ENCODE measurements at regions not wholly inside any gene's neighbourhood (a gene's known extent, or its start where the extent isn't known, plus 50 kb on each side); places are given as distances from the start of the nearest gene placed in this dataset.

DNA sequence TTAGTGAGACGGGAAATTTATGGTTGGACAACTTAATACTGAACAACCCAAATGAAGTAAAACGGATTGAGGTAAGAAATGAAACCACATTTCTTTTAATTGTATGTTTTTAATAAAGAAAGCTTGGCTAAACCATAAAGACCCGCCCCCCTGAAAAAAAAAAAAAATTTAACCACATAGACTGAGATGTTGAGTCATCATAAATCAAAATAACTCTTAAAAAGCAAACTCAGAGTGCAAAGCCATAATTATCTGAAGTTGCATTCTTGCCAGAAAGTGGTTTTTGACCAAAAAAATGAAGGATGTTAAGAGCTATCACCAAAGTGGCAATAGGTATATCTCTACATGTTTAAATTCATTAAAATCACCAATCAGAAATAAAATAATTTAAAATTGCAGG lies 101.8 kb upstream of the COL21A1 start:
- ATAC-seq, result no peak
- Mint-ChIP-seq H3K27ac (no peak overlapping the region), H3K36me3 (ENCODE audit: low read depth) (no peaks in the 10 kb centered on the region), H3K4me3 (no peak overlapping the region), H3K27me3 (peaks cover 20% of the 10 kb centered on the region), H3K4me1 (no peaks in the 10 kb centered on the region)
- no peaks in the 10 kb centered on the region for H3K9me3 ChIP-seq (ENCODE audit: control insufficient read depth, low read length, poor library complexity, severe bottlenecking)
- DNase-seq, result no peak

DNA sequence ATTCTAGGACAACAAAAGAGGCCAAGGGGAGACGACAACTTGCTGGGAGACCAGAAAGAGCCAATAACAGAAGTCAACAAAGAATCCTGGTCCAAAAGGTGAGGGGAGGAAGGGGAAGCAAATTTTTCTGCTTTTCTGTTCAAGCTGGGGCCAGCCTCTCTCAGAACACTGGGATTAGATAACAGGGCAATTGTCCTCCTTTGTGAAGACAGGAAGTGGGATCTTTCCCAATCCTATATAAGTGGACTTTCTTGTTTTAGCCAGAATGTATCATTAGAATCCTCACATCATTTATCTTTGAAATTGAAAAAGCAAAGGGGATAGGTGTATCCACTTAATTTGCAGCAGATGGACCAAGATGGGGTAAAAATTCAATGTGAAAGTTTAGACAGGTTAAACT lies 101.2 kb upstream of the COL21A1 start:
- Mint-ChIP-seq H3K27ac (no peak overlapping the region), H3K4me1 (no peaks in the 10 kb centered on the region), H3K4me3 (no peak overlapping the region), H3K36me3 (ENCODE audit: low read depth) (no peaks in the 10 kb centered on the region), H3K27me3 (peaks cover 20% of the 10 kb centered on the region)
- no peak for DNase-seq
- no peaks in the 10 kb centered on the region for H3K9me3 ChIP-seq (ENCODE audit: control insufficient read depth, low read length, poor library complexity, severe bottlenecking)
- no peak for ATAC-seq

DNA sequence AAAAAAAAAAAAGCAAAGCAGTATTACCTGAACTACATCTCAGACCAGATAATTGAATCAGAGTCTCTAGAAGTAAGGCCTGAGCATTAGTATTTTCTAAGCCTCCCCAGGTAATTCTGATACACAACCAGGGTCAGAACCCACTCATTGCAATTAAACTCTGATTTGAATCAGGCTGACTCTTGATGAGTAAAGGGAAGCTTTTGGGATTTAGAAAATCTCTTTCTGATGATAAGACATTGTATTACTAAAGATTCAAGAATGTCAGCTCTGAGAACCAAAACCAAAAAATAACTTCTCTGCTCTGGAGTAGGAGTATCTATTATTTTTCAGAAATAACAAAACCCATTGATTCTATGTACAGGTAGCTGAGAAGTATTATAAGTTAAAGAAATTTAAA lies 100.1 kb upstream of the COL21A1 start:
- no peak for DNase-seq

DNA sequence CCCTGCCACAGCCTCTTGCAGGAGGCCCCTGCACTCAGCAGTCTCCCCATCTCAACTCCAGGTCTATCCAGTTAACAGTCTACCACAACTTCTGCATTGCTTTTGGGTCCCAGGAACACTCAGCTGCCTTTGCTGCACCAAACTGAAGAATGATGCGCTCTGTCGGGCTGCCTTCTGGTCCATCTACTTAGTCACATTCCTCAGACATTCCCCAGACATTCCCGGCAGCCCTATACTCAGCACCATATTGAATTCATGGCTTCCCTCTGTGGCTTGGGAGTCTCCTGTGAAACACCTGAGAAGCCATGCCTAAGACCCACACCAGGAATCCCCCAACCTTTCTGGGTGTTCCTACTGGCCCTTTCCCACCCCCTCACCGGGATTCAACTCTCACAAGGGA lies 99.6 kb upstream of the COL21A1 start:
- no peak for ATAC-seq
- no peaks in the 10 kb centered on the region for H3K9me3 ChIP-seq (ENCODE audit: control insufficient read depth, low read length, poor library complexity, severe bottlenecking)
- Mint-ChIP-seq H3K36me3 (ENCODE audit: low read depth) (no peaks in the 10 kb centered on the region), H3K4me3 (no peak overlapping the region), H3K4me1 (no peaks in the 10 kb centered on the region), H3K27me3 (peaks cover 24% of the 10 kb centered on the region), H3K27ac (no peak overlapping the region)
- no peak for DNase-seq

More for the DNA sequence above, 100.1 kb upstream of the COL21A1 start:
- no peaks in the 10 kb centered on the region for H3K4me1 Mint-ChIP-seq
- H3K27ac Mint-ChIP-seq, result no peak overlapping the region
- peaks cover 22% of the 10 kb centered on the region for H3K27me3 Mint-ChIP-seq
- no peak for ATAC-seq
- no peaks in the 10 kb centered on the region for H3K36me3 Mint-ChIP-seq (ENCODE audit: low read depth)
- no peak overlapping the region for H3K4me3 Mint-ChIP-seq
- H3K9me3 ChIP-seq (ENCODE audit: control insufficient read depth, low read length, poor library complexity, severe bottlenecking), result no peaks in the 10 kb centered on the region

DNA sequence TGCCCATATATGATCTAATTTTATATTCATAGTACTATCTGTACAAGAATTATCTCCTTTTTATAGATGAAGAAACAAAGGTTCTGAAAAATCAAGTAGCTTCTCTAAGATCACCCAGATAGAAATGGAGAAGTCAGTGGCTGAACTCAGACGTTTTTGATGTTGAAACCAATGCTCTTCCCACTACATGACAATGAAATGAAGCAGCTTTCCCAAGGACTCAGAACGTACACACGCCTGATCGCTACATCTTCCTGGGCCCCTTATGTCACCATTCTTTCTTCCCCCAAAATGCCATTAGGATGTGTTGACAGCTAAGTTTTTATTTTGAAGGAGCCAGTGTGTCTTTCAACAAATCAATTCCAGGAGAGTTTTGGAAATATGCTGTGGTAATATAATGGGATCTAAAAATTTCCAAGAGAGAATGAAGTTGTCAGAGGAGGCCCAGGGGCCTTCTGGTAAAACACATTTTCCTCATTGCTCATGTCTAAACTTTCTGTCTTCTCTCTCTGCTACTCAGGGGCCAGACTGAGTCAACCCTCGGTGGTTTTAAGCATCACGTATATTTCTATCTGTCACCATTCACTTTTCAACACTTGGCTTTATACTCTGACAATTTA lies 98.1 kb upstream of the COL21A1 start:
- no peak for ATAC-seq
- peaks cover 34% of the 10 kb centered on the region for H3K27me3 Mint-ChIP-seq
- no peaks in the 10 kb centered on the region for H3K4me1 Mint-ChIP-seq

DNA sequence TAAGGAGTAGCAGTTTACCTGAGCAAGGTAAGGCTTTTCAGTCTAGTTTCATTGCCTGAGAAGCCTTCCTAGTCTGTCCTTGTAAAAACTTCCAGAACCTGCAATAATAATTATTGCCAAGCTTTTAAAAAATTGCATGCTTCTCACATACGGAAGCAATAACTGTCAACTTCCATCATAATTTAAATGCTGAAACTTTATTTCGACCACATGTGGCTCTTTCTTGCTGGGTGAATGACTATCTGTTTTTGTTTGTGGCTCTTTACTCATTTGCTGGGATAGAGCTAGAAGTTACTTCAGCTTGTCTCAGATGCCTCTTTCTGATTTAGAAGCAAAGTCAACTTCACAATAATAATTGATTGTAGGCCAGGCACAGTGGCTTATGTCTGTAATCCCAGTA lies 95.9 kb upstream of the COL21A1 start:
- no peak overlapping the region for H3K4me3 Mint-ChIP-seq
- H3K36me3 Mint-ChIP-seq (ENCODE audit: low read depth), result no peaks in the 10 kb centered on the region
- H3K27ac Mint-ChIP-seq, result no peak overlapping the region
- H3K4me1 Mint-ChIP-seq, result no peaks in the 10 kb centered on the region
- peaks cover 25% of the 10 kb centered on the region for H3K27me3 Mint-ChIP-seq
- no peaks in the 10 kb centered on the region for H3K9me3 ChIP-seq (ENCODE audit: control insufficient read depth, low read length, poor library complexity, severe bottlenecking)
- ATAC-seq, result no peak
- no peak for DNase-seq

More for the DNA sequence above, 98.1 kb upstream of the COL21A1 start:
- Mint-ChIP-seq H3K27ac (no peak overlapping the region), H3K4me3 (no peak overlapping the region), H3K36me3 (ENCODE audit: low read depth) (no peaks in the 10 kb centered on the region)
- no peaks in the 10 kb centered on the region for H3K9me3 ChIP-seq (ENCODE audit: control insufficient read depth, low read length, poor library complexity, severe bottlenecking)
- DNase-seq, result no peak

DNA sequence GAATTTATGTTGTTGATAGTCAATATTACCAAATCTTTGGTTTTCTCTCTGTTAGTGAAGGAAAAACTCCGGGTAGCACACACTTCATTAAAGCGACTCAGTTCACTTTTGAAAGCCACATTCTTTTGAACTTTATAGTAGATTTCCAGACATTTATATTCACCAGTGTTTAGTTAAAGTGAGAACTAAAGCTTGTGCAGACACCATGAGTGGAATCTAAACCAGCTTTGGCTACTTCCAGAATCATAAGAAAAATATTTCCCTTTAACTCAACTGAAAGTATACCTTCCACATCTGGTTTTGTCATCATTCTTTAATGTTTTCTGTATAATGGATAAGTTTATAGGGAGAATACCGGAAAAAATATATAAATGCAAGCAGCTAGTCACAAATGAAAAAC lies 92.1 kb upstream of the COL21A1 start:
- ATAC-seq (no peak), DNase-seq (no peak)
- peaks cover 14% of the 10 kb centered on the region for H3K27me3 Mint-ChIP-seq
- H3K36me3 Mint-ChIP-seq (ENCODE audit: low read depth), result no peaks in the 10 kb centered on the region
- H3K4me3 Mint-ChIP-seq, result no peak overlapping the region
- H3K9me3 ChIP-seq (ENCODE audit: control insufficient read depth, low read length, poor library complexity, severe bottlenecking), result no peaks in the 10 kb centered on the region
- H3K4me1 Mint-ChIP-seq, result no peaks in the 10 kb centered on the region
- H3K27ac Mint-ChIP-seq, result no peak overlapping the region

DNA sequence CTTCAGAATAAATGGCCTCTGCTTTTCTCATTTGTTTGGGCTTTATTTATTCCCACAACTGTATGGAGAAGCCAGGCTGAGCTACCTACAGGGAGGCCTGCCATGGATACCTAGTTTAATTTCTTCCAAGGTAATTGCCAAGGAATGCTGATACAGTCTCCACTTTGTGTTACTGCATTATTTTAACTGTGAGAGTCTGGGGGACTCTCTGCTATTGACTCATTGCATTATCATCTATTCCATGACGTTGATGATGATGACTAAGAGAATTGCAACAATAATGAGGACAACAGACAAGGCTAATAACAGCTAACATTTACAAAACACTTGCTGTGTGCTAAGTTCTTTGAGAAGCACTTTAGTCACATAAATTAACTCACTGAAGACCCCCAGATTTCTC lies 88.3 kb upstream of the COL21A1 start:
- Mint-ChIP-seq H3K36me3 (ENCODE audit: low read depth) (no peaks in the 10 kb centered on the region), H3K27ac (no peak overlapping the region), H3K27me3 (peaks cover 8% of the 10 kb centered on the region), H3K4me3 (no peak overlapping the region), H3K4me1 (no peaks in the 10 kb centered on the region)
- DNase-seq, result no peak
- ATAC-seq, result no peak
- H3K9me3 ChIP-seq (ENCODE audit: control insufficient read depth, low read length, poor library complexity, severe bottlenecking), result no peaks in the 10 kb centered on the region

DNA sequence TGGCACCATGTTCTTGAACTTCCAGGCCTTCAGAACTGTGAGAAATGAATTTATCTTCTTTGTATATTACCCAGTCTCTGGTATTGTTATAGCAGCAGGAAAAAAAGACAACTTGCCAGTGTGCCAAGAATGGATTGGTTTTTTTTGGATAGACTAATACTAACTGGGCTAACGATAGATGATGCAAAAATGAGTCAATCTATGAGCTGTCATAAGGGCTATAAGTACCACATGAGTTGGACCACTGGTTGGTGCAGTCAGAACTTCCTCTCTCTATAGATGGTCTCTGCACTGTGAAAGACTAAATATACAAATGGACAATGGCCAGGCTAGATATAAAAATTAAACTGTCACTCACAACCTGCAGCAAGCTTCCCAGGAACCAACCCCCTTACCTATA lies 87.6 kb upstream of the COL21A1 start:
- Mint-ChIP-seq H3K36me3 (ENCODE audit: low read depth) (no peaks in the 10 kb centered on the region), H3K4me3 (no peak overlapping the region), H3K4me1 (no peaks in the 10 kb centered on the region), H3K27me3 (peaks cover 6% of the 10 kb centered on the region), H3K27ac (no peak overlapping the region)
- no peaks in the 10 kb centered on the region for H3K9me3 ChIP-seq (ENCODE audit: control insufficient read depth, low read length, poor library complexity, severe bottlenecking)
- DNase-seq (no peak), ATAC-seq (no peak)

DNA sequence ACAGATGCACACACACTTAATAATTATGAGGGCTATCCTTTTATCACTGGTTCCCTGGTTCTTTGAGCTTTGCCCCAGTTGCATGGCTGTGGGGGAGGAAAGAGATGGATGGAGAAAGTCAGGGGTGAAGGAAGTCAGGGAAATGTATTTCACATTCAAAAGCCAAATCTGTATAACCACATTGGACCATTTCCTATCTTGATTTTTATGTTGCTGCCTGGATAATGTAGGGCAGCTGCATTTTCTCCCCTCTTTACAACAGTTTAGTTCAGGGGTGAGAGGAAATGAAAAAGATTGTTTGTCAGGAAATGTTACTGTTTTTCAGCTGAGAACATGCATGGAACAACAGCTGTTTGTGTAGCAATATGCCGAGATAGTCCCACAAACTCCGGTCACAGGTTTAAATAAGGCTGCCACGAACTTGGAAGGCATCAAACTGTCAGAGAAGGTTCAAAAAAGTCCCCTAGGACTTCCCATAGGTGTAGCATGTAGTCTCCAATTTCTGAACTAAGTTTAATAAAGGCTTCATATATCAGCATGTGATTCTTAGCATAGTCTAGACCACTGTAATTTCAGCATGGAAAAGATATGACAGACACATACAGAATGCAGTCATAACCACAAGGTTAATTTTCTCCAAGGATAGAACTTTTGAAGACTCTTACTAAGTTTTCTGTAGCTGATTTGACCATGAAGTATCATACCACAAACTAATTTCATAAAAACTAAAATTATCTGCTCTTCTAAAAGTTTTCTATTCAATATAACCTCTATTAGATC lies 82.1 kb upstream of the COL21A1 start:
- no peak for ATAC-seq
- DNase-seq, result no peak
- no peaks in the 10 kb centered on the region for H3K4me1 Mint-ChIP-seq
- H3K36me3 Mint-ChIP-seq (ENCODE audit: low read depth), result no peaks in the 10 kb centered on the region
- peaks cover 6% of the 10 kb centered on the region for H3K27me3 Mint-ChIP-seq
- H3K27ac Mint-ChIP-seq, result no peak overlapping the region
- H3K9me3 ChIP-seq (ENCODE audit: control insufficient read depth, low read length, poor library complexity, severe bottlenecking), result no peaks in the 10 kb centered on the region
- no peak overlapping the region for H3K4me3 Mint-ChIP-seq

DNA sequence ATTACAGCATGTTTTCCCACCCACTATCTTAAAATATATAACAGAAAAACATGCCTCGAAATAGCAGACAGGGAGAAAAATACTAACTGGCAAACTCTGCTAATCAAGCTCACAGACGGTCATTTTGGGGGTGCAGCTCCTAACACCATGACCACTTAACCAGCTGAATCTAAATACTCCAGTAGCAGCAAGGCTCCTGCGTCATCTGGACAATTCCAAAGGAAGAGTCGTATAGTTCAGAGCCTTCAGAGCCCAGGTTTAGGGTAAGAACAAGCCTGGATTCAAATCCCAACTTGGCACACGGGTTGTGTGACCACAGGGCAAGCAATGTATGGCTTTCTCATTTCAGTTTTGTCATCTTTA lies 81.3 kb upstream of the COL21A1 start:
- no peaks in the 10 kb centered on the region for H3K9me3 ChIP-seq (ENCODE audit: control insufficient read depth, low read length, poor library complexity, severe bottlenecking)
- H3K27ac Mint-ChIP-seq, result no peak overlapping the region
- no peak for DNase-seq
- ATAC-seq, result no peak
- H3K36me3 Mint-ChIP-seq (ENCODE audit: low read depth), result no peaks in the 10 kb centered on the region
- peaks cover 6% of the 10 kb centered on the region for H3K27me3 Mint-ChIP-seq
- H3K4me3 Mint-ChIP-seq, result no peak overlapping the region
- H3K4me1 Mint-ChIP-seq, result no peaks in the 10 kb centered on the region

DNA sequence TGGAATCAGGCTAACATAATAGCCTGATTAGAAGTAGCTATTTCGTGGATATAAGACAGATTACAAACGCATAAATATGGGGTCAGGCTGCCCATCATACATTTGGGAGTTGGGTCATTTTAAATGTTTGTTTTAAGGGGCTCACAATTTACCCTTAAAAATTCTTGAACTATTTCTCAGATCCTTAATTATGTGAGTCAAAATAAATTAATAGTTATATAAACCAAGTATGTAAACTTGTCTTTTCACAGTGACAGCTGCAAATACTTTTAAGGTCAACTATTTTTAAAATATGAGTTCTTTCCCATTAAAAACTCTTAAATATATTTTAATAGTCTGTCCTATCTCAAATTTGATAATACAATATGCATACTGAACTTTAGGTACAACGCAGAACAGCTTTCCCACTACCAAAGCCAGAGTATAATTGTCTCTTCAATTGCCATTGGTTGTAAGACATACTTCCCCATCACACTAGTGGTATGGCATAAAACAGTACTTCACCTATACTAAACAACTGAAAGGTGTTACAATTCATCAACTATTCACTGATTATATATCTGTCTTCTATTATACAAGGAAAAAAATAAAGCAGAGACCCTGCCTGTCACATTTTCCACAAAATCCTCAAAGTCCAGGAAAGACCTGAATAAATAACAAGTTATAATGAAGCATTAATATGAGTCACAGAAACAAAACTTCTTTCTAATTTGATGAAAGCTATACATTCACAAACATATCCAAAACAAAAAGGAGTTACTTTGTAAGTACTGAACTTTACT lies 80.8 kb upstream of the COL21A1 start:
- ATAC-seq, result no peak
- H3K27me3 Mint-ChIP-seq, result peaks cover 6% of the 10 kb centered on the region
- no peak for DNase-seq
- H3K9me3 ChIP-seq (ENCODE audit: control insufficient read depth, low read length, poor library complexity, severe bottlenecking), result no peaks in the 10 kb centered on the region
- H3K4me1 Mint-ChIP-seq, result no peaks in the 10 kb centered on the region
- H3K36me3 Mint-ChIP-seq (ENCODE audit: low read depth), result no peaks in the 10 kb centered on the region
- H3K27ac Mint-ChIP-seq, result no peak overlapping the region
- H3K4me3 Mint-ChIP-seq, result no peak overlapping the region

DNA sequence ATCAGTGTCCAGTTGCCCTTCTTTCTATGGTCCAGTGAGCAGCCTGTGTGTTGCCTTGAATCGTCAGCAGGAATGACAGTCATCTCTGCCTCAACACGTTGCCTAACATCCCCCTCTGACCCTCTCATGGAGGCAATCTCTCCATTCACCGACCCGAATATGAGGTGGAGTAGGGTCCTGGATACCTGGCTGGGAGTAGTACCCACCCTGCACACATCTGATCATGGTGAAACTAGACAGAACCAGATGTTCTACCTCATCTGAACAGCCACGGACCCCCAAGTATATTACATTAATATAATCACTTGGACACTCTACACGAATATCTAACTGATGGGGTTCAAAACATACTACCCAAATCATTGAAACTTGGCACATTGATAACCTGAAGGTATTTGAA lies 77.0 kb upstream of the COL21A1 start:
- Mint-ChIP-seq H3K4me3 (no peak overlapping the region), H3K27me3 (no peaks in the 10 kb centered on the region), H3K36me3 (ENCODE audit: low read depth) (no peaks in the 10 kb centered on the region), H3K27ac (no peak overlapping the region), H3K4me1 (no peaks in the 10 kb centered on the region)
- H3K9me3 ChIP-seq (ENCODE audit: control insufficient read depth, low read length, poor library complexity, severe bottlenecking), result no peaks in the 10 kb centered on the region
- DNase-seq (no peak), ATAC-seq (no peak)
